NCI-H187 treated with DMSO at 0.1 percent for 48 hours (cell line): ENCODE measurements at regions not wholly inside any gene's neighbourhood (a gene's known extent, or its start where the extent isn't known, plus 50 kb on each side); places are given as distances from the start of the nearest gene placed in this dataset.
A peak's percentile ranks its signal among the peaks of the same experiment; 100 is the strongest.

Experiments
- DNase-seq: peaks from one replicate; lab custom pipeline; 2025; lab: John Stamatoyannopoulos, UW

GRCh38 chr3:87414271-87414670, 137.9 kb upstream of the POU1F1 start:
- DNase-seq = no peak

DNA sequence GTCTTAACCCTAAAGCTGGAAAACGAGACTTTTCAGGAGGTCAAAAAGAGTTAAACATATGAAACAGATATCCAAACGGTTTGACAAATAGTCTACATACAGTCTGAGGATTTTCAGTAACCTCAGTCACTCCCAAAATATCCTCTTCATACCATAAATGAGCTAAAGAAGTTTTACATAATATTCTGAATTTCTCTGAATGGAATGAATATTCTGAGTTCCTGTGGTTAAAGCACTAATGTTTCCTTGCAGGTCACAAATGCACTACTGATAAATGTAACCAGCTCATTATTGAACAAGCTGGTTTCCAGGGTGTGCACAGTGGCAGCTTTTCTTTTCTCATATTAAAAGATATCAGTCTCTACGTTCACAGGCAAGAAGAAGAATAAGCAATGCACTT, 137.4 kb upstream of the POU1F1 start:
- DNase-seq = no peak

GRCh38 chr3:87410110-87410509, 133.7 kb upstream of the POU1F1 start:
- no peak for DNase-seq

DNA sequence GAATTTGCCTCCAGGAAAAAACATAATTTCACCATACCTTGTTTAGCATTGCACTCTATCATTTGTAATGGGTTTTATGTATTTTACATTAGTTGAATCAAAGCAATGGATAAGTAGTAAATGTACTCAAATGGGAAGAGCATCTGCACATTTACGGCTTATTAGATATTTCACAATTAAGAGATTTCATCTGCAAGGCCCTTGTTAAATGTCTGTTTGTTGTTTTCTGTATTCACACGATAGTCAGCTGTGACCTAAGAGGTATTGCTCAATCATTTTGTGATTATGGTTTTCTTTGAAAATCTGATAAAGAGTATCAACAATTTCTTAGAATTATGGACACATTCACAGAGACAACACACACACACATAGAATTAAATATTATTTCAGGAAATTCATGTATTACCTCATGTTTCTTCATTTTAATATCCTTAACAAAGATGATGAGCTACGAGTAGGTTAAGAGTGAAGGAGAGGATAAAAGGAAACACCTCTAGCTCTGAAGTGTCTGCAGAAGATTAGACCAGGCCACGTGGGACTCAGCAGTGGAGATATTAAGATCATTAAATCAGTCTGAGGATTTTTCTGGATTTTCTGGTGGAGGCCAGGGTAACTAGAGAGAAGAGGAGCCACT, 121.9 kb upstream of the POU1F1 start:
- DNase-seq = no peak

GRCh38 chr3:87397211-87397610, 120.8 kb upstream of the POU1F1 start:
- DNase-seq = no peak

DNA sequence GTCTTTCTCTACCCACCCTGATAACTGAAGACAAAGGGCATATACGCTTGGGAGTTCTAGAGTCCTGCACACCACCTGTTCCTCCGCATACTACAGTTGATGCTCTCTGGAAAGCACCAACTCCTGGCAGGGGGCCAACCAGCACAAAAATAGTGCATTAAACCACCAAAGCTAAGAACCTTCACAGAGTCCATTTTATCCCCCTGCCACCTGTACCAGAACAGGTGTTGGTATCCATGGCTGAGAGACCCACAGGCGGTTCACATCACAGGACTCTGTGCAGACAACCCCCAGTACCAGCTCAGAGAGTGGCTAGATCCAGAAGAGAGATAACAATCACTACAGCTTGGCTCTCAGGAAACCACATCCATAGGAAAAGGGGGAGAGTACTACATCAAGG, 114.4 kb upstream of the POU1F1 start:
- DNase-seq = no peak

GRCh38 chr3:87390353-87390752, 114.0 kb upstream of the POU1F1 start:
- no peak for DNase-seq

DNA sequence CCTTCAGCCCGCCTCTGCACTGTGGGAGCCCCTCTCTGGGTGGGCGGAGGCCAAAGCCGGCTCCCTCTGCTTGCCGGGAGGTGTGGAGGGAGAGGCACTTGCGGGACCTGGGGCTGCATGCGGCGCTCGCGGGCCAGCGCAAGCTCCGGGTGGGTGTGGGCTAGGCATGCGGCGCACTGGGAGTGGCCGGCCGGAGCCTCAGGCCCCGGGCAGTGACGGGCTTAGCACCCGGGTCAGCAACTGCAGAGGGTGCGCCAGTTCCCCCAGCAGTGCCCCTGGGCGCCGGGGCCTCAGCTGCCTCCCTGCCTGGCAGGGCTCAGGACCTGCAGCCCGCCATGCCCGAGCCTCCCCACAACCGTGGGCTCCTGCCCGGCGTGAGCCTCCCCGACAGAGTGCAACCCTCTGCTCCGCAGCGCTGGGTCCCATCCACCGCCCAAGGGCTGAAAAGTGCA, 98.9 kb upstream of the POU1F1 start:
- DNase-seq = no peak

- DNase-seq = peak; percentile 53
Measured at GRCh38 chr3:87370007-87370406, 93.6 kb upstream of the POU1F1 start.

GRCh38 chr3:87367736-87368135, 91.4 kb upstream of the POU1F1 start:
- DNase-seq = no peak

GRCh38 chr3:87363721-87364120, 87.3 kb upstream of the POU1F1 start:
- no peak for DNase-seq

GRCh38 chr3:87361956-87362355, 85.6 kb upstream of the POU1F1 start:
- no peak for DNase-seq

DNA sequence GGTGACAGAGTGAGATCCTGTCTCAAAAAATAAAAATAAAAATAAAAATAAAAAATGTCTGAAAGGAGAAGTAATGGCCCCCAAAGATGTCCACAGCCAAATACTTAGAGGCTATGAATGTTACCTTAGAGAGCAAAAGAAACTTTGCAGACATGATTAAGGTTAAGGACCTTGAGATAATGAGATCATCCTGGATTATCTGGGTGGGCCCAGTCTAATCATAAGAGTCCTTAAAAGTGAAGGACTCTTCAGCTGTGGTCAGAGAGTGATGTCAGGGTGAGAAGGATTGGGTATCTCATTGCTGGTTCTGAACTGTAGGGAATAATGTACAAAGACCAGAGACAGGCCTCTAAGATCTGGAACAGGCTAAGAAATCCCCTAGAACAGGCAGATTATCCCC, 84.9 kb upstream of the POU1F1 start:
- DNase-seq = peak; percentile 10

- DNase-seq = no peak
Measured at GRCh38 chr3:87359826-87360225, 83.4 kb upstream of the POU1F1 start.

GRCh38 chr3:87359025-87359424, 82.6 kb upstream of the POU1F1 start:
- DNase-seq = no peak

- no peak for DNase-seq
Measured at GRCh38 chr3:87358066-87358465, 81.7 kb upstream of the POU1F1 start.

- no peak for DNase-seq
Measured at GRCh38 chr3:87354398-87354797, 78.0 kb upstream of the POU1F1 start.

DNA sequence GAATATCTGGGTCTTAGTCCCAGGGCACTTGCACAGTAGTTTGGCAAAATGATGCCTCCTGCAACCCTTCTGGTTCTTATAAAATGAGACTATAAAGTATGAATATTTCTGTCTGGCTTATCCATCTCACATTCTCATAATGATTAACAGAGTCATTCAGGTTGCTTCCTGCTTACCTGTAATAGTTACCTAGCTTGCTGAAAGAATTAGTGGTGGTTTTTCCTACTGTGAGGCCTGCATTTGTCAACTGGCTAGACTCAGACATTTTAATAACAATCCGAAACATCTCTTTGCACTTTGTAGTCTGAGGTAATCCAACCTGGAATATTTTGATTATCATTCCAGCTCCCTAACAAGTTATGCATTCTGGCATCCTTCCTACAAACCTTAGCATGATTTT, 75.6 kb upstream of the POU1F1 start:
- DNase-seq = no peak

GRCh38 chr3:87350367-87351199, 74.2 kb upstream of the POU1F1 start:
- DNase-seq = no peak

- DNase-seq = no peak
Measured at GRCh38 chr3:87349833-87350232, 73.4 kb upstream of the POU1F1 start.

GRCh38 chr3:87336761-87337160, 60.4 kb upstream of the POU1F1 start:
- no peak for DNase-seq

DNA sequence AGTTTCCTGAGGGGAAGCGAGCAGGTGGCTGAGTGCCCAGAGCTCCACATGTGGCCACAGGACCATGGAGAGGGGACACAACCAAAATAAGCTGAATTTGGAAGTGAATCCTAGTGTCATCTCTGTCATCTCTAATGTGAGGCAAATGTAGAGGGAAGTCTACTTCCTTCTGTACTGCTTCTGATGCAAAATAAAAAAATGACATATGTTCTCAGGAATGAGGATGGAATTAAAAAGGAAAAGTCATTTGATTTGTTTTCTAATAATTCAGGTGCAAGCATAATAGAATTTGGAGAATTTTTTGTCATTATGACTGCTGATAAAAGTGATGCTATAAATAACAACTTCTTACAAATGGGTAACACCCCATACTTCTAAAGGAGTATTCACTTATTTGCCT, 59.5 kb upstream of the POU1F1 start:
- no peak for DNase-seq

- no peak for DNase-seq
Measured at GRCh38 chr3:87333393-87333892, 57.1 kb upstream of the POU1F1 start.
